Activated CD4-positive, alpha-beta T cell treated with anti-CD3 and anti-CD28 coated beads for 48 hours (primary cell): ENCODE measurements at regions not wholly inside any gene's neighbourhood (a gene's known extent, or its start where the extent isn't known, plus 50 kb on each side); places are given as distances from the start of the nearest gene placed in this dataset.

ENCODE experiments used
- DNase-seq: peaks from one replicate; pipeline ENCODE4 v3.0.0-alpha.2; 2020

DNA sequence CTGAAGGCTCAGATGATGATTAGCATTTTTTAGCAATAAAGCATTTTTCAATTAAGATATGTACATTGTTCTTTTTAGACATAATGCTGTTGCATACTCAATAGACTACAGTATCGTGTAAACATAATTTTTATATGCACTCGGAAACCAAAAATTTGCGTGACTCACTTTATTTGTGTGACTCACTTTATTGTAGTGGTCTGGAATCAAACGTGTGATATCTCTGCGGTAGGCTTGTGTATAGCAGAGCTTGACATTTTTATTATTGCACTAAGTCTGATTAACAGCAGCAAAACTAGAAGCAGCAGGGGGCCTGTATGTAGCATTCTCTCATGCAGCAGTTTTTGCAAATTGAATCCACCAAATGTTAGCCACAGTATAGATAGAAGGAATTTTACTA lies 119.1 kb upstream of the PRDX4 start:
- no peak for DNase-seq

DNA sequence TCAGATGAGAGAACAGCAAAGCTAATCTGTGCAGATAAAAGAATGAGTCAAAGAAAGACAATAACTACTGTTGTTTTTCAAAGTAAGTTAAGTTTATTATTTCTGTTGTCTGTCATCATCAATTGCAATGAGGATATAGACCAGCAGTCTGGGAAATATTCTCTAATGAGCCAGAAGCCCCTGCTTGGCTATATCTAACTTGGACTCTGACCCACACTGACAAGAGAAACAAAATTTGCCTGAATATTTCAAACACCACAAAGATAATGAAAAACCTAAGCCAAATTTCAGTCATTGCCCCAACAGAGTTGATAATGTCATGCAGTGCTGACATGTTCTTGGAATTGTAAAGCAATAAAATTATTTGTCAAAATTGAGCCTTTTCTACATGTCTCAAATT lies 115.0 kb upstream of the PRDX4 start:
- no peak for DNase-seq

DNA sequence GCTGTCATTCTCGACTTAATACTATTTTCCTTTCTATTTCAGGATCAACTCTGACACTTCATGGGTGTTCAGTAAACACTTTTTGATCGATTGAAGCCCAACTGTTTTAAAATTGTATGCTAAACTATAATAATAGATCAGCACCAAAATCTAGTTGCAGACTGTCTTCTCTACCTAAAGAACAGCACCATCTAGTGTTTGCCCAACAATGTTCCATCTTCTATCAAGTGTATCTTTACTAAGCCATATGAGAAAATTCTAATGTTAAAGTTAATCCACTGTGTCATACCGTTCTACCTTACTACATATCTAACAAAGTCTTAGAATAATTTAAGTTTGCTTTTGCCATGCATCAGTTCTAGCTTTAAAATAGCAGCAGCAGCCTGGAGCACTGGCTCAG lies 113.0 kb upstream of the PRDX4 start:
- DNase-seq: no peak

DNA sequence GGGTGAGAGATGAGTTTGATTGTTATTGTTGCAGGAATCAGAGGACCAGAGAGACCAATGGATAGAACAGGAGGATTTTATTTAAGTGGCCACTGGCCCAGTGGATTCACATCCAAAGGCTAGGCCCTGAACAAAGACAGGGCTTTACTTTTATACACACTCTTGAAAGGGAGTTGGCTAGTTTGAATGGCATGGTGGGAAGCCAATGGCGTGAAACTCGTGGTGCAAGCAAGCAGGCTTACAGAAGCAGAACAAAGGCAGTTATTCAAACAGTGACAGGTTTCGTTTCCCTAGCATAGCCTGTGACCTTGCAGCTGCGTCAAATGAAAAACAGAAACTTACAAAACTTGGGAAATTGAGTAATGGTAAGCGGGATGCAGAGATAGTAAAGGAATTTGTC lies 110.2 kb upstream of the PRDX4 start:
- DNase-seq: no peak

DNA sequence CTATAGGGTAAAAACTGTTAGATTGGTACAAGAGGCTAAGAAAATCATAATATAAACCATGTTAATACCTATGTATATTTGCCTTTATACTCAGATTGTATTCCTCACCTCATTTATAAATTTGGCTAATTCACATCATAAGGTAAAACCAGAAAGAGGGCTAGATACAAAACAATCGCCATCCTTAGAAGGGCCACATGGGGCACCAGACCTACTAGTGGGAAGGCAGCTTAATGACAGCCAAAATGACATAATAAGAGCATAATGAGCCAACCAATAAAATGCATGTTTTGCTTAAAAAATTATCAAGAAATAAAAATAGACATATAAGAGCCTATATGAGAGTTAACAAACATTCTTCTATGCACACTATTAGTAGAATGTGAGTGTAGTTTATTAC lies 107.3 kb upstream of the PRDX4 start:
- DNase-seq: no peak

DNA sequence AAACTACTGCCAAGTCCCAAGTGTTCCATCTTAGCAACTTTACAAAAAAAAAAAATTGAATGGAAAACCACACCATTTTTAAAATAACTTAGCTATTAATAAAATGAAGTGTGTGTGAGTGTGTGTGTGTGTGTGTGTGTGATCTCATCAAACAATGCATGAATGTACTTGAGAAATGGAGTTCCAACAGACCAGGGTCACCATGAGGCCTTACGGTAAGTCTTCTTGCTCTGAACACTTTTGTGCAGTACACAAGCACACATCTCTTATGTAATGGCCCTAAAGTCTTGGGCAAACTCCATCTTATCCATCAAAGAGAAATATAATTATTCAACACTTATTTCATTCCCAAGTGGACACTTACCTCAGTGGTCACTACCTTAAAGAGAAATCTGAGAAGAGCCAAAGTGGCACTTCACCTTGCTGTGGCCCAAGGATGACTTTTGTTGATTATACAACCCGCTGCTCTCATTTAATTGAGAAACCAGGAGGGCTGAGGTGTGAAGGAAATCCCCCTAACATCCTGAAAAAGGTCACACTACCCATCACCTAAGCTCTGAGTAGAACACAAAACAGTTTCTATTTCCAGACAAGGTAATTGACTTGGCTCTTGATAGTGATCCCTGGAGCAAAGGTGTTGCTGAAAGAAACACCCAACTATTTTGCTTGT lies 96.5 kb upstream of the PRDX4 start:
- no peak for DNase-seq

DNA sequence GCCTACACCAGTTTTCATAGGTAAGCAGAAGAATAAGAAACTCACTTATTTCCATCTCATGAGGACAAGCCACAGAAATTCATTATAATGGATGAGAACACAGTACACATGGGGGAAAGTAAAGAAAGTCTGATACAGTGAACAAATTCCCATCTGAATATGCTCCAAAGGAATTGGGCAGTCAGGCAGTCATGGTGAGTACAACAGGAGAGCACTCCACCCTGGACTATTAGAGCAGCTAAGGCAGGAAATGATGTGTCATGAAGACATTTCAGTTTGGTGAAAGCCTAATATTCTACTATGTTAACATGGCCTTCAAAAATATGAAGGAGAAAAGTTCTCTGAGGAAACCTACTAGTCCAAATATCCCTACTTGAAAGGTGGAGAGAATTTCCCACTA lies 92.0 kb upstream of the PRDX4 start:
- DNase-seq: no peak

DNA sequence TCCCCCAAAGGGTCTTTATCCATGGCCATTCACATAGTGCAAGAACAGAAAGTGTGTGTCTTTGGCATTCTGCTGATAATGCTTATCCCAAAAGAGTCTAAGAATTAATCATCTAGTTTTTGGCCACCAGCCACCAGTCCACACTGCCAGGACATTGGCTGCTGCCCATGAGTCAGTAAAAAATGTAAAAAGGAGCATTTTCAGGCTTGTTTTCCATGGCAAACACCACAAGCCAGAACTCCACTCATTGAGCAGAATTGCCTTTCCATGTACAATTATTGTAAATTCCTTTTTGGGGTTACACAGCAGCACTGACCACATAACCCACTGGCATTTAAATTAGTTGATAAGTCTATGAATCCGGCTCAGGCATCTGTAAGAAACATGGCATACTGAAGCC lies 89.2 kb upstream of the PRDX4 start:
- DNase-seq: no peak

DNA sequence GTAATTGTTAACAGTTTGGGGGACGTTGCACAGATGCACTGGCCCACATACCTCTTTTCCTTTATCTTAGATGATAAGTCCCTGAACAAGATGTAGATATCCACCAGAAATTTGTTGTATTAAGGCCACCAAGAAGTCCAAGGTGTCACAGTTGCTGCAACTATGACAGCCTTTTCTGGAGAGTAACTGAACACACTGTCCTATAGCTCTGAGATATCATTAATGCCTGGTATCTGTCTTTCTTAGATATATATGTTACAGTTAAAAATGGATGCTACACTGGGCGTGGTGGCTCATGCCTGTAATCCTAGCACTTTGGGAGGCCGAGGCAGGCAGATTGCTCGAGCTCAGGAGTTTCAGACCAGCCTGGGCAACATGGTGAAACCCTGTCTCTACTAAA lies 77.8 kb upstream of the PRDX4 start:
- DNase-seq: no peak

DNA sequence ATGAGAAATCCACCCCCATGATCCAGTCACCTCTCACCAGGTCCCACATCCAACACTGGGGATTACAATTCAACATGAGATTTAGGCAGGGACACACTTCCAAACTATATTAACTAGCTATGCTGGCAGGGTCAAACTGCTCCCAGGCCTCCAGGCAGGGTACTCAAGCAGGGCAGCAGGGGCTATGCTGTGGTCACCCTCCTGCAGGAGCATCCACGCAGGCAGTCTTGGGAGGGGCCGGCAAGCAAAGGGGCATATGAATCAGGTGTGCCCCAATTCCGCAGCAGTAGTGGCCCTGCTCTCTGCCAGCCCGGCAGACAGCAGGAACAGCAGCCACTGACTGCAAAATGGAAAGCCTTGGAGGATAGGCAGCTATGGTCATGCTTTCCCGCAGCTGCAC lies 74.6 kb upstream of the PRDX4 start:
- no peak for DNase-seq

DNA sequence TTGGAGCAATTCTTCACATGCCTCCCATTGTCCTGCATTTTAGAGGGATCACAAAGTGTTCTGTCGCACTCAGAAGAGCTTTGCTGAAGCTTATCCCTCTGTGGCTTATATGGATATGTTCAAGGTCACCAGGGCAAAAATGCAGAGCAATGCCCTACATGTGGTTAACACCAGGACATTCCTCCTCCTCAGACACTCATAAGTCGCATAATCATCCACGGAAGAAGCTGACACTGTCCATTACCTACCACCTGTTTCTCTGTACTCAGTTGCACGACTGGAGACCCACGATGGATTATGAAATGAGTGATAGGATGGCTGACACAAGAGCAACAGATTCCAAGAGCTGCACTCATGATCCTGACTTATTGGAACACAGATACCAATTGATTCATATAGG lies 68.7 kb upstream of the PRDX4 start:
- DNase-seq: no peak

DNA sequence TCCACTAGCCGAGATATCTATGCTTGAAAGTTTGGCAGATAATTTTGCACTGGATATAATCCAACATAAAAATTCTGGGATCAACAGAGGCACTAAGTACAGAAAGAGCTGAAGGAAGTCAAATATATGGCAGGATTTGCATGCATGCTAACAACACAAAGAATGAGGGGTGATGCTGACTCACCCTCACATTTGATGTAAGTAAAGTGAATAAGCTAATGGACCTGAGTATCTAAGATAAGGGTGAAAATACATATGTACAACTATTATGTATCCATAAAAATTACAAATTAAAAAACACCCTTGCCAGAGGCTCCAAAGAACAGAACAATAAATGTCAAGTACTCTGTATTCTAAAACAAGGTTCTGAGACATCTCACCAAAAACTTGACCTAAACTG lies 63.8 kb upstream of the PRDX4 start:
- no peak for DNase-seq

DNA sequence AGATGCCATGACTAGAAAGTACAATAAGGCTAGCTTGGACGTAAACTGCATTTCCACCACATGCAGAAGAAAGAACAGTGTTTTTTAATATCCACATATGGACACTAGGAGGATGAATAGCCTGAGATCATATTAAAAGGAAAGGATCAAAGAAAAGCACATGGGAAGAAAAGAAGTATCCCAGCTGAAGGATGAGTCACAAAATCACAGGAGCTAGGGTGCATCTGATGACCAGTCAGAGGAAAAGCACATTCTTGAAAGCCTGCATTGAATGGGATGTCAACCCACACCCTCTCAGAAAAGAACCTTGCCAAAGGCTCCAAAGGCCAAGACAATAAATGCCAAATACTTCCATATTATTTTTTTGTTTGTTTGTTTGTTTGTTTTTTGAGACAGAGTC lies 56.8 kb upstream of the PRDX4 start:
- no peak for DNase-seq

DNA sequence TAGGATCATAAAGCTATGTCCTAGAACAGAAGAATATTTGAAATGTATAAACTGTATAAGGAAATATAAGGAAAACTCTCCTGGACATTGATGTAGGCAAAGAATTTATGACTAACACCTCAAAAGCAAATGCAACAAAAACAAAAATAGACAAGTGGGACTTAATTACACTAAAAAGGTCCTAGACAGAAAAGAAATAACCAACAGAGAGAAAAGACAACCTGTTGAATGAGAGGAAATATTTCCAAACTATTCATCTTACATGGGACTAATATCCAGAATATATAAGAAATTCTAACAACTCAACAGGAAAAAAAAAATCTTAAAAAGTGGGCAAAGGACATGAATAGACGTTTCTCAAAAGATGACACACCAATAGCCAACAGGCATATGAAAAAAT lies 54.4 kb upstream of the PRDX4 start:
- no peak for DNase-seq

DNA sequence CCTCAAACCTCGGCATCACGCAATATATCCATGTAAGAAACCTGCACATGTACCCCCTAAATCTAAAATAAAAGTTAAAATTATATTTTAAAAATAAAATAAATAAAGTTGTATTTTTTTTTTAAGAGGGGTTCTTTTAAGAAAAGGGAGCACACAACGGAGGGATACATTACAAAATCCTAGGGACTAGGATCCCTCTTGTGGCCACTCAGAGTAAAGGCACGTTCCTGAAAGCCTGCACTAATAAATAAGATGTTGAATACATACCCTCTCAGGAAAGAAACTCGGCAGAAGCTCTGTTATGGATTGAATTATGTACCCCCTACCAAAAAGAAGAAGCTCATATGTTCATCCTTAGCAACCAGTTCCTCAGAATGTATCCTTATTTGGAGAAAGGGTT lies 50.9 kb upstream of the PRDX4 start:
- no peak for DNase-seq
